GM12892 (cell line): ENCODE measurements at regions not wholly inside any gene's neighbourhood (a gene's known extent, or its start where the extent isn't known, plus 50 kb on each side); places are given as distances from the start of the nearest gene placed in this dataset.
A peak's percentile ranks its signal among the peaks of the same experiment; 100 is the strongest.
"Not testable (repeated sequence)": the region's sequence is repeated elsewhere in the genome, so short reads cannot be mapped to it uniquely, and the experiment has no call there.

Experiments used
- DNase-seq: peaks from one replicate; pipeline ENCODE4 v3.0.0; 2011; ENCODE audit not compliant: insufficient read length
- FAIRE-seq: peaks from 2 replicates; lab custom pipeline; 2011; peaks lifted over from hg19 to GRCh38; lab: Jason Lieb, UNC
- POLR2A ChIP-seq: IDR thresholded peaks from 2 replicates; pipeline ENCODE4 v1.6.1; 2011; ENCODE audit warnings: low read depth, low read length, control low read depth
- POLR2AphosphoS5 ChIP-seq: IDR thresholded peaks from 2 replicates; pipeline ENCODE4 v1.6.1; 2011; ENCODE audit warnings: low read depth, low read length, control low read depth
- TAF1 ChIP-seq: IDR thresholded peaks from 2 replicates; pipeline ENCODE4 v1.6.1; 2011; ENCODE audit warnings: low read depth, mild to moderate bottlenecking, control low read depth, low read length, borderline replicate concordance

- no peak for TF ChIP-seq POLR2A
- no peak for TF ChIP-seq TAF1
- no peak for TF ChIP-seq POLR2AphosphoS5
- DNase-seq (no peak), FAIRE-seq (no peak)
Measured at GRCh38 chr5:96173366-96173765, 211.7 kb upstream of the ELL2 start.

GRCh38 chr5:96172436-96172835, 210.8 kb upstream of the ELL2 start:
- no peak for FAIRE-seq
- TF ChIP-seq POLR2A: no peak
- TF ChIP-seq POLR2AphosphoS5: no peak
- no peak for TF ChIP-seq TAF1
- DNase-seq: no peak

GRCh38 chr5:96171973-96172372, 210.3 kb upstream of the ELL2 start:
- not testable (repeated sequence) for DNase-seq, FAIRE-seq

- not testable (repeated sequence) for DNase-seq, FAIRE-seq
Measured at GRCh38 chr5:96170481-96171125, 209.0 kb upstream of the ELL2 start.

GRCh38 chr5:96168833-96169232, 207.2 kb upstream of the ELL2 start:
- DNase-seq, FAIRE-seq: not testable (repeated sequence)

- no peak for DNase-seq
- TF ChIP-seq POLR2AphosphoS5 (no peak), TAF1 (no peak)
- FAIRE-seq: no peak
Measured at GRCh38 chr5:96159043-96159442, 197.4 kb upstream of the ELL2 start.

GRCh38 chr5:96157841-96158291, 196.2 kb upstream of the ELL2 start:
- FAIRE-seq (no peak), DNase-seq (no peak)
- TF ChIP-seq POLR2AphosphoS5: no peak
- no peak for TF ChIP-seq TAF1
- no peak for TF ChIP-seq POLR2A

- FAIRE-seq: peak; percentile 33
- no peak for TF ChIP-seq POLR2AphosphoS5
- TF ChIP-seq TAF1: no peak
- TF ChIP-seq POLR2A: no peak
- no peak for DNase-seq
Measured at GRCh38 chr5:96157077-96157780, 195.6 kb upstream of the ELL2 start.

- DNase-seq: no peak
- TF ChIP-seq TAF1 (no peak), POLR2A (no peak)
- FAIRE-seq: no peak
Measured at GRCh38 chr5:96155147-96155546, 193.5 kb upstream of the ELL2 start.

- DNase-seq (no peak), FAIRE-seq (no peak)
- TF ChIP-seq POLR2A (no peak), TAF1 (no peak), POLR2AphosphoS5 (no peak)
Measured at GRCh38 chr5:96151891-96152290, 190.2 kb upstream of the ELL2 start.

- DNase-seq: no peak
- FAIRE-seq: no peak
Measured at GRCh38 chr5:96150007-96150406, 188.4 kb upstream of the ELL2 start.

GRCh38 chr5:96149546-96149945, 187.9 kb upstream of the ELL2 start:
- no peak for DNase-seq
- FAIRE-seq: no peak
- TF ChIP-seq POLR2AphosphoS5 (no peak), POLR2A (no peak), TAF1 (no peak)

More at GRCh38 chr5:96150007-96150406, 188.4 kb upstream of the ELL2 start:
- TF ChIP-seq POLR2AphosphoS5 (no peak), POLR2A (no peak), TAF1 (no peak)

GRCh38 chr5:96149021-96149420, 187.4 kb upstream of the ELL2 start:
- DNase-seq (no peak), FAIRE-seq (no peak)
- TF ChIP-seq POLR2A: no peak
- TF ChIP-seq TAF1: no peak
- no peak for TF ChIP-seq POLR2AphosphoS5
